H1 (cell line): ENCODE measurements at regions not wholly inside any gene's neighbourhood (a gene's known extent, or its start where the extent isn't known, plus 50 kb on each side); places are given as distances from the start of the nearest gene placed in this dataset.

Experiments used
- CEBPB ChIP-seq: IDR thresholded peaks from 2 replicates; pipeline ENCODE4 v1.6.1; 2012; ENCODE audit warnings: low read depth, low read length
- CTCF ChIP-seq, 3 experiments: IDR thresholded peaks; 1 replicate in 2 of 3; 2 replicates in 1 of 3; pipeline versions ENCODE4 v1.5.1 to v1.6.1; 2011; ENCODE audit warnings: low read length in 3 of 3, mild to moderate bottlenecking in 3 of 3, inconsistent platforms in 2 of 3, low read depth in 1 of 3, moderate library complexity in 1 of 3; ENCODE audit not compliant: insufficient read depth in 1 of 3; ENCODE audit errors: control extremely low read depth in 1 of 3
- MAFK ChIP-seq: IDR thresholded peaks from 2 replicates; pipeline ENCODE4 v1.6.1; 2012; ENCODE audit warnings: low read depth, mild to moderate bottlenecking, improper control_type of control experiment, low read length
- RXRA ChIP-seq: IDR thresholded peaks from 2 replicates; pipeline ENCODE4 v1.6.1; 2011; ENCODE audit warnings: low read depth, mild to moderate bottlenecking, low read length, moderate library complexity; ENCODE audit not compliant: insufficient read depth
- SIX5 ChIP-seq: IDR thresholded peaks from 2 replicates; pipeline ENCODE4 v1.6.1; 2011; ENCODE audit warnings: mild to moderate bottlenecking, low read depth, low read length
- SRF ChIP-seq: IDR thresholded peaks from 2 replicates; pipeline ENCODE4 v1.6.1; 2011; ENCODE audit warnings: mild to moderate bottlenecking, low read depth, low read length, moderate library complexity
- TCF12 ChIP-seq: IDR thresholded peaks from 2 replicates; pipeline ENCODE4 v1.6.1; 2011; ENCODE audit warnings: low read depth, mild to moderate bottlenecking, low read length
- TF ChIP-seq, protein P1 (sequence below): IDR thresholded peaks from 2 replicates; pipeline ENCODE4 v1.6.1; 2011; ENCODE audit warnings: low read depth, mild to moderate bottlenecking, low read length; ENCODE audit not compliant: insufficient read depth

DNA sequence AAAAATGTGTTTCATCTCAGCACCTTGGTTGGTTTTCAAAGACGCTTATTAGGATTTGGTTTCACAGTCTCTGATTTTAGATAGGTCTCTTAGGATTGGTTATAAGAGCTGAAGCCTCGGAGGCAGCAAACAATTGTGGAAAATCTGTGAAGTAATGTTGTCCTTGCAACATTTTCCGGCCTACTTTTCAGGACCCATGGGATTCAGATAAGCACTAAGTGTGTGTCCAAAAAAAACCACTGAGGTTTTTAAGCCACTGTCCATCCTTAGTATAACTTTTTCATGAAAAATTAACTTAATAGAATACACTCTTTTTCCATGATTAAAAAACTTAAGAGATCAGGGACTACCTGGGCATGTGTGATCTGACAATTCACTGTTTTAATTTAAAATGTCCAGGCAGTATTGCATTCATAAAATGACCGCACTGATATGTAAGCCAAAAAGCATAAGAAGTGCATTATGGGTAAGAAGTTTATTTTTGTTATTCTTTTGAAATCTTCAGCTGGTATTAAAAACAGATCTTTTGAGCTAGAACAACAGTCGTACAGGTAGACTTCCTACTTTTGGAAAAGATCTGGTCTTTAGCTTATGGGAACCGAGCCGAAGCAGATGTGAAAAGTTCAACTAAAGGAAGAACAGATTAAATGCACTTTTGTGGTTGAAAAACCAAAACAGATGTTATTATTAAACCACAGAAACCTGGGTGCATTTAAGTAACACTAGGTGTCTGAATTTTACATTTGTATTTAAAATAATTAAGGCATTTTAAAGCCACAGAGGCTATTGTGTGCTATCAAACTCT is 479.4 kb upstream of the ZEB2 start (continued):
- TF ChIP-seq TCF12 (no peak), CEBPB (no peak), MAFK (no peak), SRF (no peak), SIX5 (no peak), RXRA (no peak), CTCF (IDR thresholded peaks at IDR 0.05; ENCODE audit: control extremely low read depth in 1 of 3, insufficient read depth in 1 of 3, low read depth in 1 of 3, low read length in 3 of 3) (no peak)
- TF ChIP-seq, protein P1, sequence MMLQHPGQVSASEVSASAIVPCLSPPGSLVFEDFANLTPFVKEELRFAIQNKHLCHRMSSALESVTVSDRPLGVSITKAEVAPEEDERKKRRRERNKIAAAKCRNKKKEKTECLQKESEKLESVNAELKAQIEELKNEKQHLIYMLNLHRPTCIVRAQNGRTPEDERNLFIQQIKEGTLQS = no peak
